GM12875 (cell line): ENCODE measurements at regions not wholly inside any gene's neighbourhood (a gene's known extent, or its start where the extent isn't known, plus 50 kb on each side); places are given as distances from the start of the nearest gene placed in this dataset.

Source experiments
- H3K4me3 ChIP-seq: one replicate; pipeline ENCODE4 v1.5.1; 2011; ENCODE audit warnings: low read depth, low read length, control low read depth
- TF ChIP-seq, protein P1 (sequence below): IDR thresholded peaks from 2 replicates; pipeline ENCODE4 v1.5.1; 2011; ENCODE audit warnings: low read depth, mild to moderate bottlenecking, control low read depth, inconsistent platforms, low read length, moderate library complexity, borderline replicate concordance; ENCODE audit not compliant: insufficient read depth

DNA sequence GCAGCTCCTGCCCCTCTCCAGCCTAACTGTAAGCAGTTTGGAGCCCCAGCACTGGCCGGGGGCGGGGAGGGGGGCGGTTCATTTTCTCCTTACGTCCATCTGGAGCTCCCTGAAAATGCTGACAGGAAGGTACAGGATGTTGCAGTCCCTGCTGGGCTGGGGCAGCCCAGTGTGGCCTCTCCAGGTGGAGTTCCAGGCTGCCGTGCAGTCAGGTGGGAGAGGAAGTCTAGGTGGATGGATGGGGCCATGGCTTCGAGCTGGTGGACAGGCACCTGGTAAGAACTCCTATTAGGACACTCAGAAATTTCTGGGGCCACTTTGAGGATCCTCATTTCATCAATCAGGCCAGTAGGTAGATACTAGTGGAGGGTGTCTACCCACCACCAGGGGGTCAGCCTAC lies 295.2 kb downstream of the CDH26 start:
- TF ChIP-seq, protein P1, sequence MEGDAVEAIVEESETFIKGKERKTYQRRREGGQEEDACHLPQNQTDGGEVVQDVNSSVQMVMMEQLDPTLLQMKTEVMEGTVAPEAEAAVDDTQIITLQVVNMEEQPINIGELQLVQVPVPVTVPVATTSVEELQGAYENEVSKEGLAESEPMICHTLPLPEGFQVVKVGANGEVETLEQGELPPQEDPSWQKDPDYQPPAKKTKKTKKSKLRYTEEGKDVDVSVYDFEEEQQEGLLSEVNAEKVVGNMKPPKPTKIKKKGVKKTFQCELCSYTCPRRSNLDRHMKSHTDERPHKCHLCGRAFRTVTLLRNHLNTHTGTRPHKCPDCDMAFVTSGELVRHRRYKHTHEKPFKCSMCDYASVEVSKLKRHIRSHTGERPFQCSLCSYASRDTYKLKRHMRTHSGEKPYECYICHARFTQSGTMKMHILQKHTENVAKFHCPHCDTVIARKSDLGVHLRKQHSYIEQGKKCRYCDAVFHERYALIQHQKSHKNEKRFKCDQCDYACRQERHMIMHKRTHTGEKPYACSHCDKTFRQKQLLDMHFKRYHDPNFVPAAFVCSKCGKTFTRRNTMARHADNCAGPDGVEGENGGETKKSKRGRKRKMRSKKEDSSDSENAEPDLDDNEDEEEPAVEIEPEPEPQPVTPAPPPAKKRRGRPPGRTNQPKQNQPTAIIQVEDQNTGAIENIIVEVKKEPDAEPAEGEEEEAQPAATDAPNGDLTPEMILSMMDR = no peak

DNA sequence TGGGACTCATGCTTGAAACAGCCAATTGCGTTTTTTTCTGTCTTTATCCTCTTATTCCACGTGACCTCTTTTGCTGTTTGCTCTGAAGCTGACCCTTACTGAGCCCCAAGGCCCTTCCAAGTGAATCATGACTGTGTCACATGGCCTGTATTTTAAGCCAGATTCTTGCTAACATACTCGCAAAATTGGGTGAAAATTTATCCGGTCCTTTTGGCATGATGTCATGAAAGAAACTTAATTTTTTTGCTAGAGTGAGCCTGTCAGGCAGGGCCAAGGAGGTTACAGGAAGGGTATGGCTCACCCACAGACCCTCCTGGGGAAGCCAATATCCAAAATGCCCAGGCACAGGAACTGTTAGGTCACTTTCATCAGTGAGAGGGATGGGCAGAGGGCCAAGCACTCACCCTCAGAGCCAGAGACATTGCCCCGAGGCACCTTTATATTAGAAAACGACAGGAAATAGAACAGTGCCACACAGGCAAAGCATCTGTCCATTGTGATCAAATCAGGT lies 296.7 kb downstream of the CDH26 start:
- TF ChIP-seq, protein P1 = no peak
- no peak overlapping the region for H3K4me3 ChIP-seq

More for the DNA sequence above, 295.2 kb downstream of the CDH26 start:
- H3K4me3 ChIP-seq = no peak overlapping the region

DNA sequence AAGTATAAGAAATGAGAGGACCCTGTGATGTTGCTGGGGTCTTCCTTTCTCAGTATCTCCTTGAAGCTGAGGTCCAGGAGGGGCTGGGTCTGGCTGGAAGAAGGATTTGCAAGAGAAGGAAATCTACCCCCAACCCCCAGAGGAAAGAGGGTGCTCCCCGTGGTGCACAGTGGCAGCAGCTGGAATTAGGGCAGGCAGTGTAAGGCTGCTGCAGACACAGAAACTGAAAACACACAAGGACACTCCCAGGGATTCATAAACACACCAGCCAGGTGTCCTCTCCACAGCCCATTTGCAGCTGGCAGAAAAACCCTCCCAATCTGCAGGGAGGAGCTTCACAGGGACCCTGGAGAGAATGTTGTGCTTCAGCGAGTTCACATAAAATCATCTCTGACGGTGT lies 297.2 kb downstream of the CDH26 start:
- no peak overlapping the region for H3K4me3 ChIP-seq
- TF ChIP-seq, protein P1 = no peak

DNA sequence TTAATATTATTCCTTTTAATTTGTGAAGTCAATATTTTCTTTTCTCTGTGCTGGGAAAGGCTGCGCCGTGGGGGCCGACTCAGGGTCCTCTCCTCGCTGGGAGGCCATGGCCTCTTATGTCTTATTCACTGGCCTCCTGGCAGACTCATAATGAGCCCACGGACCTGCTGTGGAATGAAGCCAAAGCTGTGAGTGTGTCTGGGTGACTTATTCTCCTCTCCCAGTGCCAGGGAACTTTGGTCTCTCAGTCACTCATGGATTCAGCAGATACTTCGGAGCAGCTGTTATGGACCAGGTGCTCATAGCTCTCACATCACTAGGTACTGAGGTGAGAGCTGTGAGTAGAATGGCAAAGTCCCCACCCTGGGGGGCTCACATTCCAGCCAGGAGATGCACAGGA lies 297.6 kb downstream of the CDH26 start:
- no peak overlapping the region for H3K4me3 ChIP-seq
- TF ChIP-seq, protein P1 = no peak

DNA sequence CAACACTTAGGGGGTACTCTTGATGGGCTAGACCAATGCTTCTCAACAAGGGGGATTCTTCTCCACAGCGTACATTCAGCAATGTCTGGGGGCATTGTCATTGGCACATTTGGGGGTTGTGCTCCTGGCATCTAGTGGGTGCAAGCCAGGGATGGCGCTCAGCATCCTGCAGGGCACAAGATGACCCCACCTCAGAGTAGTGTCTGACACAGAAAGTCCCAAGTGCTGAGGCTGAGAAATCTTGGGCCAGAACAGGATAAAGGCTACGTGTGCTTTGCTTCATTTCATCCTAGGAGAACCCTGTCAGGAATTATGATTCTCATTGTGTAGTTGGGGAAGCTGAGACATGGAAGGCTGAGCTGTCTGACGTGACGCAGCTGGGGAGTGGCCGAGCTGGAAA lies 298.6 kb downstream of the CDH26 start:
- TF ChIP-seq, protein P1 = no peak
- no peak overlapping the region for H3K4me3 ChIP-seq

DNA sequence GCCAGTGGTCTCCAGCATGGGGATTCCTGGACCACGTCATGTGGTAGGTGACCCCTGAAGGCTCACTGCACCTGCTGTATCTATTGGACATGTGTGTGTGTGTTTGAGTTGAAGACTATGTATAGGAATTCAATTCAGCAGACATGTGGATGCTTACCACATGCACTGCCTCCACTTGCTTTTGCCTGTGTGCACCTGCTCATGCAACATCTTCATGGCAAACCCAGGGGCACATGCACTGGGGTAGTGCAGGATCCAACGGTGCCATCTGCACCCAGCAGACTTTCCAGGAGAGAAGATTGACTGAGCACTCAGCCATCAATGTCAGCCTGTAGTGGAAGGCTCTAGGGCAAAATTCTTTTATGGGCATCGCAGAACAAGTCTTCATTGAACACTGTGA lies 299.4 kb downstream of the CDH26 start:
- TF ChIP-seq, protein P1 = no peak
- no peak overlapping the region for H3K4me3 ChIP-seq

DNA sequence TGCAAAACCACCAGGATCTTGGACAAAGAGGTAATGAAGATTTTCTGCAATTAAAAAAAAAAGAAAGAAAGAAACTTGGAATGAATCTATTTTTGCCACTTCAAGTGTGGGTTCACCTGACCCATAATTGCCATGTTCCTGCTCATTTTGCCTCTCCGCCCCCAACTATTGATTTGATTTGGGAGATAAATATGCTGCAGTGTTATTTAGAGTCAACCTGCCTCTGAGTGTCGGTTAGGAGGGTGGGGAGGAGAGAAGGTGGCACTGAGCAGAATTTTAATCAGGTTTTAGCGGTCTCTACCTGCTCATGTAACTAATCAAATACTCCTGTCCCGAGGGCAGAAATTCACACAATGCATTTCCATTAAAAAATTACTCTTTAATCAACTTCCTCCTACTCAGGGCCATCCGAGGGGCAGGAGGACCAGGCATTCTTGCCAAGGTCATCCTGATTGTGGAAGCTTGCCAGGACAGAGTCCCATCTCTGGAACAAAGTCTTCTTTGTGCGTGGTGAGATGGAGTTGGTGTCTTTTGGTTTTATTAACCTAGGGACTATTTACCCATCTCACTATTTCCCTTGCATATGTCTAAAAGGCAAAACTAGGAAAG lies 300.1 kb downstream of the CDH26 start:
- no peak overlapping the region for H3K4me3 ChIP-seq
- TF ChIP-seq, protein P1 = no peak
